ENCODE measurements at regions not wholly inside any gene's neighbourhood (a gene's known extent, or its start where the extent isn't known, plus 50 kb on each side); places are given as distances from the start of the nearest gene placed in this dataset.

DNA sequence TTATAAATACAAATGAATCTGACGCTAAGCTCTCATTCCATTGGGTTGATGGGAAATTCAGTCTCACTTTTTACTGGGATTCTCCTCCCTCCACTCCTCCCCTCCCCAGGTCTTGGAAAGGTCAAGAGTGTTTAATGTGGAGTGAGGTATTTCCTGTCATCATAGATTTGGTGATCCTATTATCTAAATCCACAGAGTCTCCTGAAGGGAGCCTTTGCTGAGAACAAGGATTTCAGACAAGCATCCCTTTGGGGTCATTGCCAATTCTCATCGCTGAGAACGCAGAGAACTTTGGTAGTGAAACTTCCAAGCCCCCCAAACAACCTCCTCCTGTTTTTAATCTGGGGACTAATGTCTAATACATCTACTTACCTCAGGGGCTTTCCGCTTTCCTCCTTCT lies 297.9 kb downstream of the OTOL1 start:
- ChIA-PET CTCF (ENCODE audit: low intra/inter-chr PET ratio) (no interaction called here), POLR2A (no interaction called here)
- Histone ChIP-seq H3K27ac (ENCODE audit: extremely low read depth, low read depth, low read length) (no peak overlapping the region), H3K4me3 (no peak overlapping the region), H3K4me2 (ENCODE audit: insufficient read depth, low read length) (no peak overlapping the region), H3K36me3 (ENCODE audit: control insufficient read depth, insufficient read depth, low read length) (no peaks in the 10 kb centered on the region), H3K9me3 (replicated peaks; ENCODE audit: control insufficient read depth, insufficient read depth, low read depth, low read length) (no peaks in the 10 kb centered on the region; the same call in none of the 2 replicates), H3K9me1 (ENCODE audit: control insufficient read depth, insufficient read depth, low read length) (no peaks in the 10 kb centered on the region), H3K27me3 (ENCODE audit: control insufficient read depth in 2 of 2, insufficient read depth in 2 of 2, low read length in 2 of 2) (no peaks in the 10 kb centered on the region), H3K79me2 (ENCODE audit: control insufficient read depth, insufficient read depth, low read length) (no peaks in the 10 kb centered on the region), H3K4me1 (replicated peaks in 1 of 2; ENCODE audit: control insufficient read depth in 2 of 2, insufficient read depth in 2 of 2, low read length in 2 of 2) (no peaks in the 10 kb centered on the region), H4K20me1 (replicated peaks; ENCODE audit: control insufficient read depth, insufficient read depth, low read length) (no peaks in the 10 kb centered on the region), H3K9ac (ENCODE audit: insufficient read depth in 1 of 2, low read depth in 2 of 2, low read length in 2 of 2) (no peak overlapping the region), H2AFZ (ENCODE audit: low read depth, low read length) (no peak overlapping the region)
- BruUV-seq (replicated peaks): no TSS peak
- 0% methylated on average over 4 of the region's 4 CpGs for whole genome bisulfite sequencing (ENCODE audit: insufficient coverage, low coverage, missing lambda C conversion rate)
- intact Hi-C loops (cut with micrococcal nuclease): no loop called here
- TF ChIP-seq, protein P1, sequence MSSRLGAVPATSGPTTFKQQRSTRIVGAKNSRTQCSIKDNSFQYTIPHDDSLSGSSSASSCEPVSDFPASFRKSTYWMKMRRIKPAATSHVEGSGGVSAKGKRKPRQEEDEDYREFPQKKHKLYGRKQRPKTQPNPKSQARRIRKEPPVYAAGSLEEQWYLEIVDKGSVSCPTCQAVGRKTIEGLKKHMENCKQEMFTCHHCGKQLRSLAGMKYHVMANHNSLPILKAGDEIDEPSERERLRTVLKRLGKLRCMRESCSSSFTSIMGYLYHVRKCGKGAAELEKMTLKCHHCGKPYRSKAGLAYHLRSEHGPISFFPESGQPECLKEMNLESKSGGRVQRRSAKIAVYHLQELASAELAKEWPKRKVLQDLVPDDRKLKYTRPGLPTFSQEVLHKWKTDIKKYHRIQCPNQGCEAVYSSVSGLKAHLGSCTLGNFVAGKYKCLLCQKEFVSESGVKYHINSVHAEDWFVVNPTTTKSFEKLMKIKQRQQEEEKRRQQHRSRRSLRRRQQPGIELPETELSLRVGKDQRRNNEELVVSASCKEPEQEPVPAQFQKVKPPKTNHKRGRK (tag; IDR thresholded peaks at IDR 0.05): no peak
- TF ChIP-seq ZBTB17 (CRISPR knock-in tag; IDR thresholded peaks at IDR 0.05): no peak
- TF ChIP-seq, protein P2, sequence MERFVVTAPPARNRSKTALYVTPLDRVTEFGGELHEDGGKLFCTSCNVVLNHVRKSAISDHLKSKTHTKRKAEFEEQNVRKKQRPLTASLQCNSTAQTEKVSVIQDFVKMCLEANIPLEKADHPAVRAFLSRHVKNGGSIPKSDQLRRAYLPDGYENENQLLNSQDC (CRISPR knock-in tag; IDR thresholded peaks at IDR 0.05): no peak
- TF ChIP-seq CREM (IDR thresholded peaks at IDR 0.05; ENCODE audit: low read depth): no peak
- TF ChIP-seq NELFE (IDR thresholded peaks at IDR 0.05; ENCODE audit: insufficient read depth, insufficient read length): no peak
- TF ChIP-seq, protein P3, sequence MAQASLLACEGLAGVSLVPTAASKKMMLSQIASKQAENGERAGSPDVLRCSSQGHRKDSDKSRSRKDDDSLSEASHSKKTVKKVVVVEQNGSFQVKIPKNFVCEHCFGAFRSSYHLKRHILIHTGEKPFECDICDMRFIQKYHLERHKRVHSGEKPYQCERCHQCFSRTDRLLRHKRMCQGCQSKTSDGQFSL (CRISPR knock-in tag; IDR thresholded peaks at IDR 0.05): no peak
- TF ChIP-seq, protein P3 (tag; IDR thresholded peaks at IDR 0.05): no peak
- TF ChIP-seq NR2C2 (CRISPR knock-in tag; IDR thresholded peaks at IDR 0.05): no peak
- TF ChIP-seq NR2C2 (tag; IDR thresholded peaks at IDR 0.05): no peak
- TF ChIP-seq WHSC1 (IDR thresholded peaks at IDR 0.05; ENCODE audit: low read length): no peak
- TF ChIP-seq ZNF764 (CRISPR knock-in tag; IDR thresholded peaks at IDR 0.05; ENCODE audit: low read depth): no peak
- TF ChIP-seq MAFF (IDR thresholded peaks at IDR 0.05; ENCODE audit: low read length): no peak
- TF ChIP-seq, protein P4, sequence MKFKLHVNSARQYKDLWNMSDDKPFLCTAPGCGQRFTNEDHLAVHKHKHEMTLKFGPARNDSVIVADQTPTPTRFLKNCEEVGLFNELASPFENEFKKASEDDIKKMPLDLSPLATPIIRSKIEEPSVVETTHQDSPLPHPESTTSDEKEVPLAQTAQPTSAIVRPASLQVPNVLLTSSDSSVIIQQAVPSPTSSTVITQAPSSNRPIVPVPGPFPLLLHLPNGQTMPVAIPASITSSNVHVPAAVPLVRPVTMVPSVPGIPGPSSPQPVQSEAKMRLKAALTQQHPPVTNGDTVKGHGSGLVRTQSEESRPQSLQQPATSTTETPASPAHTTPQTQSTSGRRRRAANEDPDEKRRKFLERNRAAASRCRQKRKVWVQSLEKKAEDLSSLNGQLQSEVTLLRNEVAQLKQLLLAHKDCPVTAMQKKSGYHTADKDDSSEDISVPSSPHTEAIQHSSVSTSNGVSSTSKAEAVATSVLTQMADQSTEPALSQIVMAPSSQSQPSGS (CRISPR knock-in tag; IDR thresholded peaks at IDR 0.05): no peak
- no peak for TF ChIP-seq KAT7 (CRISPR knock-in tag; IDR thresholded peaks at IDR 0.05; ENCODE audit: borderline replicate concordance)
- TF ChIP-seq, protein P5, sequence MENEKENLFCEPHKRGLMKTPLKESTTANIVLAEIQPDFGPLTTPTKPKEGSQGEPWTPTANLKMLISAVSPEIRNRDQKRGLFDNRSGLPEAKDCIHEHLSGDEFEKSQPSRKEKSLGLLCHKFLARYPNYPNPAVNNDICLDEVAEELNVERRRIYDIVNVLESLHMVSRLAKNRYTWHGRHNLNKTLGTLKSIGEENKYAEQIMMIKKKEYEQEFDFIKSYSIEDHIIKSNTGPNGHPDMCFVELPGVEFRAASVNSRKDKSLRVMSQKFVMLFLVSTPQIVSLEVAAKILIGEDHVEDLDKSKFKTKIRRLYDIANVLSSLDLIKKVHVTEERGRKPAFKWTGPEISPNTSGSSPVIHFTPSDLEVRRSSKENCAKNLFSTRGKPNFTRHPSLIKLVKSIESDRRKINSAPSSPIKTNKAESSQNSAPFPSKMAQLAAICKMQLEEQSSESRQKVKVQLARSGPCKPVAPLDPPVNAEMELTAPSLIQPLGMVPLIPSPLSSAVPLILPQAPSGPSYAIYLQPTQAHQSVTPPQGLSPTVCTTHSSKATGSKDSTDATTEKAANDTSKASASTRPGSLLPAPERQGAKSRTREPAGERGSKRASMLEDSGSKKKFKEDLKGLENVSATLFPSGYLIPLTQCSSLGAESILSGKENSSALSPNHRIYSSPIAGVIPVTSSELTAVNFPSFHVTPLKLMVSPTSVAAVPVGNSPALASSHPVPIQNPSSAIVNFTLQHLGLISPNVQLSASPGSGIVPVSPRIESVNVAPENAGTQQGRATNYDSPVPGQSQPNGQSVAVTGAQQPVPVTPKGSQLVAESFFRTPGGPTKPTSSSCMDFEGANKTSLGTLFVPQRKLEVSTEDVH (IDR thresholded peaks at IDR 0.05; ENCODE audit: low read depth, partially characterized antibody): no peak
- TF ChIP-seq SAFB (IDR thresholded peaks at IDR 0.05; ENCODE audit: borderline replicate concordance, low read depth, low read length): no peak
- no peak for TF ChIP-seq POLR2AphosphoS2 (IDR thresholded peaks at IDR 0.05; ENCODE audit: low read length)
- no peak for TF ChIP-seq ZNF134 (CRISPR knock-in tag; conservative IDR thresholded peaks at IDR 0.05)
- DNase-seq (ENCODE audit: extremely low read depth in 1 of 4, low spot score in 3 of 4) (no peak), FAIRE-seq (no peak), ATAC-seq (no peak)
- in situ Hi-C loops (cut with MboI): loop anchor here (10.0 kb wide), 1 partner anchor 1910 kb away; no protein-coding TSS in a partner anchor
